ENCODE measurements at regions not wholly inside any gene's neighbourhood (a gene's known extent, or its start where the extent isn't known, plus 50 kb on each side); places are given as distances from the start of the nearest gene placed in this dataset.

- no peaks in the 10 kb centered on the region for H3K27me3 ChIP-seq
- H3K4me1 ChIP-seq = no peaks in the 10 kb centered on the region
- peaks cover 0 to 2% (median 0%) of the 10 kb centered on the region in 4 donors for H3K9me3 ChIP-seq
- H3K27ac ChIP-seq = no peak overlapping the region
- TF ChIP-seq POLR2A (IDR thresholded peaks at IDR 0.05) = no peak
- TF ChIP-seq CTCF (IDR thresholded peaks at IDR 0.05) = no peak
- no peak for TF ChIP-seq EP300 (IDR thresholded peaks at IDR 0.05)
- DNase-seq (ENCODE audit: low spot score in 2 of 2) = no peak
- peaks cover 0 to 98% (median 13%) of the 10 kb centered on the region in 3 donors for H3K36me3 ChIP-seq
- 90 to 93% methylated on average over 2 of the region's 2 CpGs for WGBS, 2 donors
- H3K4me3 ChIP-seq = no peak overlapping the region
Measured at GRCh38 chr7:130867039-130867438, 133.0 kb upstream of the KLF14 start.

GRCh38 chr7:130867581-130868136, 133.7 kb upstream of the KLF14 start:
- no peak overlapping the region for H3K4me3 ChIP-seq
- no peaks in the 10 kb centered on the region for H3K9me3 ChIP-seq
- H3K36me3 ChIP-seq = peaks cover 0 to 98% (median 13%) of the 10 kb centered on the region in 3 donors
- 59 to 64% methylated on average over 1 of the region's 1 CpG for WGBS, 2 donors
- H3K4me1 ChIP-seq = no peaks in the 10 kb centered on the region
- H3K27ac ChIP-seq = no peak overlapping the region
- H3K27me3 ChIP-seq = no peaks in the 10 kb centered on the region
- DNase-seq (ENCODE audit: low spot score in 2 of 2) = no peak
- TF ChIP-seq EP300 (IDR thresholded peaks at IDR 0.05) = no peak
- no peak for TF ChIP-seq CTCF (IDR thresholded peaks at IDR 0.05)
- TF ChIP-seq POLR2A (IDR thresholded peaks at IDR 0.05) = no peak

GRCh38 chr7:130868139-130868538, 134.1 kb upstream of the KLF14 start:
- Histone ChIP-seq H3K27me3 (no peaks in the 10 kb centered on the region), H3K36me3 (peaks cover 0 to 98% (median 13%) of the 10 kb centered on the region in 3 donors), H3K9me3 (no peaks in the 10 kb centered on the region), H3K4me3 (no peak overlapping the region), H3K27ac (no peak overlapping the region), H3K4me1 (peaks cover 0 to 1% (median 0%) of the 10 kb centered on the region in 4 donors)
- TF ChIP-seq POLR2A (IDR thresholded peaks at IDR 0.05) (no peak), EP300 (IDR thresholded peaks at IDR 0.05) (no peak), CTCF (IDR thresholded peaks at IDR 0.05) (no peak)
- 83 to 89% methylated on average over 6 of the region's 6 CpGs for WGBS, 2 donors
- DNase-seq (ENCODE audit: low spot score in 2 of 2) = no peak

- TF ChIP-seq EP300 (IDR thresholded peaks at IDR 0.05) (no peak), CTCF (IDR thresholded peaks at IDR 0.05) (no peak), POLR2A (IDR thresholded peaks at IDR 0.05) (no peak)
- Histone ChIP-seq H3K36me3 (peaks cover 0 to 95% (median 13%) of the 10 kb centered on the region in 3 donors), H3K4me3 (no peak overlapping the region), H3K4me1 (peaks cover 0 to 19% (median 4%) of the 10 kb centered on the region in 4 donors), H3K27me3 (no peaks in the 10 kb centered on the region), H3K27ac (no peak overlapping the region), H3K9me3 (no peaks in the 10 kb centered on the region)
- 85 to 91% methylated on average over 3 of the region's 3 CpGs for WGBS, 2 donors
- no peak for DNase-seq (ENCODE audit: low spot score in 2 of 2)
Measured at GRCh38 chr7:130869918-130870317, 135.9 kb upstream of the KLF14 start.

- no peak overlapping the region for H3K27ac ChIP-seq
Measured at GRCh38 chr7:130872341-130872740, 138.3 kb upstream of the KLF14 start.

More at GRCh38 chr7:130872341-130872740, 138.3 kb upstream of the KLF14 start:
- no peak for DNase-seq (ENCODE audit: low spot score in 2 of 2)
- Histone ChIP-seq H3K36me3 (peaks cover 0 to 79% (median 13%) of the 10 kb centered on the region in 3 donors), H3K9me3 (no peaks in the 10 kb centered on the region), H3K4me3 (no peak overlapping the region), H3K4me1 (peaks cover 0 to 43% (median 22%) of the 10 kb centered on the region in 4 donors), H3K27me3 (no peaks in the 10 kb centered on the region)
- WGBS, 2 donors = 88 to 89% methylated on average over 6 of the region's 6 CpGs
- TF ChIP-seq CTCF (IDR thresholded peaks at IDR 0.05) = no peak
- no peak for TF ChIP-seq POLR2A (IDR thresholded peaks at IDR 0.05)
- TF ChIP-seq EP300 (IDR thresholded peaks at IDR 0.05) = no peak

Data from tibial nerve (tissue), 4 donors.